Liver (tissue), 8 donors: ENCODE measurements at regions not wholly inside any gene's neighbourhood (a gene's known extent, or its start where the extent isn't known, plus 50 kb on each side); places are given as distances from the start of the nearest gene placed in this dataset.

Experiments
- DNase-seq: peaks from one replicate; pipeline ENCODE4 v3.0.0-alpha.2; 2017; ENCODE audit warnings: low spot score
- H3K27ac ChIP-seq, 2 donors: one replicate each; pipeline ENCODE4 v1.7.0; 2013; ENCODE audit warnings: inconsistent platforms in 2 of 2, low read length in 2 of 2, control low read depth in 1 of 2, low read depth in 1 of 2, mild to moderate bottlenecking in 1 of 2
- H3K27me3 ChIP-seq, 4 donors: one replicate each; pipeline versions ENCODE4 v1.6.1 to v1.7.0; 2013; ENCODE audit warnings: low read length in 3 of 4, inconsistent platforms in 1 of 4, mild to moderate bottlenecking in 1 of 4, moderate library complexity in 1 of 4; ENCODE audit not compliant: control insufficient read depth in 4 of 4, insufficient read depth in 4 of 4
- H3K36me3 ChIP-seq, 4 donors: one replicate each; pipeline versions ENCODE4 v1.6.1 to v1.7.0; 2013; ENCODE audit warnings: low read length in 3 of 4, mild to moderate bottlenecking in 3 of 4, low read depth in 1 of 4, moderate library complexity in 1 of 4; ENCODE audit not compliant: control insufficient read depth in 4 of 4, insufficient read depth in 3 of 4
- H3K4me1 ChIP-seq, 4 donors: one replicate each; pipeline versions ENCODE4 v1.6.1 to v1.7.0; 2013; ENCODE audit warnings: low read length in 3 of 4, mild to moderate bottlenecking in 3 of 4, moderate library complexity in 1 of 4; ENCODE audit not compliant: control insufficient read depth in 4 of 4, insufficient read depth in 4 of 4
- H3K4me3 ChIP-seq, 3 donors: one replicate each; pipeline versions ENCODE4 v1.6.1 to v1.7.0; 2013; ENCODE audit warnings: low read length in 3 of 3, control low read depth in 1 of 3, low read depth in 1 of 3, mild to moderate bottlenecking in 1 of 3
- H3K9ac ChIP-seq, 2 donors: one replicate each; pipeline ENCODE4 v1.7.0; 2013; ENCODE audit warnings: low read length in 2 of 2, mild to moderate bottlenecking in 2 of 2, moderate library complexity in 2 of 2, control low read depth in 1 of 2, low read depth in 1 of 2
- H3K9me3 ChIP-seq, 4 donors: one replicate each; pipeline versions ENCODE4 v1.6.1 to v1.7.0; 2013; ENCODE audit warnings: low read length in 3 of 4; ENCODE audit not compliant: control insufficient read depth in 4 of 4
- FOXA1 ChIP-seq: IDR thresholded peaks from 2 replicates; pipeline ENCODE4 v1.6.1; 2016; ENCODE audit warnings: antibody characterized with exemption
- FOXA2 ChIP-seq: IDR thresholded peaks from 2 replicates; pipeline ENCODE4 v1.6.1; 2016; ENCODE audit warnings: antibody characterized with exemption
- GABPA ChIP-seq, 2 donors: IDR thresholded peaks in 1 of 2; conservative IDR thresholded peaks in 1 of 2; 2 replicates each; pipeline ENCODE4 v1.6.1; 2016; ENCODE audit warnings: antibody characterized with exemption in 2 of 2, mild to moderate bottlenecking in 1 of 2, moderate library complexity in 1 of 2
- HNF4A ChIP-seq, 2 donors: conservative IDR thresholded peaks; 2 replicates each; pipeline ENCODE4 v1.6.1; 2016; ENCODE audit warnings: antibody characterized with exemption in 2 of 2, mild to moderate bottlenecking in 2 of 2
- HNF4G ChIP-seq: IDR thresholded peaks from 2 replicates; pipeline ENCODE4 v1.6.1; 2016; ENCODE audit warnings: antibody characterized with exemption
- JUND ChIP-seq, 2 donors: IDR thresholded peaks; 2 replicates each; pipeline ENCODE4 v1.6.1; 2016; ENCODE audit warnings: antibody characterized with exemption in 2 of 2
- NR2F2 ChIP-seq: IDR thresholded peaks from 2 replicates; pipeline ENCODE4 v1.6.1; 2016; ENCODE audit warnings: antibody characterized with exemption
- RAD21 ChIP-seq, 2 donors: IDR thresholded peaks; 2 replicates each; pipeline ENCODE4 v1.6.1; 2016; ENCODE audit warnings: antibody characterized with exemption in 2 of 2, mild to moderate bottlenecking in 2 of 2
- RXRA ChIP-seq, 2 donors: IDR thresholded peaks; 2 replicates each; pipeline ENCODE4 v1.6.1; 2017 to 2018; ENCODE audit warnings: antibody characterized with exemption in 2 of 2, mild to moderate bottlenecking in 1 of 2
- SP1 ChIP-seq: IDR thresholded peaks from 2 replicates; pipeline ENCODE4 v1.6.1; 2018; ENCODE audit warnings: antibody characterized with exemption, mild to moderate bottlenecking
- TAF1 ChIP-seq: conservative IDR thresholded peaks from 2 replicates; pipeline ENCODE4 v1.6.1; 2016; ENCODE audit warnings: antibody characterized with exemption, mild to moderate bottlenecking
- YY1 ChIP-seq: IDR thresholded peaks from 2 replicates; pipeline ENCODE4 v1.6.1; 2016; ENCODE audit warnings: antibody characterized with exemption, mild to moderate bottlenecking
- WGBS: extraction: QIAGEN DNeasy Blood & Tissue Kit; methylation state at CpG from one replicate; pipeline ENCODE4 v1.1.7; 2013; 5-methylcytosine and 5-hydroxymethylcytosine counted together
- TF ChIP-seq, protein P1 (sequence below): IDR thresholded peaks from 2 replicates; pipeline ENCODE4 v1.6.1; 2016; ENCODE audit warnings: antibody characterized with exemption
- TF ChIP-seq, protein P2 (sequence below): fragments of 150-350 bp; IDR thresholded peaks from 2 replicates; pipeline ENCODE4 v1.5.1; 2017; ENCODE audit warnings: improper control_type of control experiment, low read depth, low read length; ENCODE audit not compliant: missing input control
- TF ChIP-seq, protein P3 (sequence below): IDR thresholded peaks from 2 replicates; pipeline ENCODE4 v1.6.1; 2016; ENCODE audit warnings: antibody characterized with exemption
- TF ChIP-seq, protein P4 (sequence below): IDR thresholded peaks from 2 replicates; pipeline ENCODE4 v1.6.1; 2016; ENCODE audit warnings: antibody characterized with exemption, mild to moderate bottlenecking
- TF ChIP-seq, protein P5 (sequence below): IDR thresholded peaks from 2 replicates; pipeline ENCODE4 v1.6.1; 2016; ENCODE audit warnings: antibody characterized with exemption
- donor health status: healthy.
- donor health status: healthy.
- donor health status: healthy.
- donor health status: healthy.
- donor health status: healthy.

DNA sequence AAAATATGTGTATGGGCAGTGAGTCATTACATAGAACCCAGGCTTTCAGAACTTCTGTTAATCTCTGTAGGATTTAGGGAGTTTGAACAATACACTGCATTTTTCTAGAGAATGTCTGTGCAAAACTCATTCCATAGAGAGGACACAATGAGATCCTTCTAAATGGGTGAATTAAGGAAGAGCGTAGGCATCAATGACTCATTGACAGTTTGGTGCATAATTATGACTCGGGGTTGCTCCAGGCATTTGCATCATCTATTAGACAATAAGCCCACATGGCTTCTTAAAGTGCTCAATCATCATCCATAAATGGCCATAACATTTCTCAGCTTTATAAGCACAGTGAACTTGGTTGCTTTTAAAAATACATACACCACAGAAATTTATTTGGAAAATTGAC, 625.5 kb downstream of the CDH26 start:
- Histone ChIP-seq H3K27ac (no peak overlapping the region), H3K4me3 (no peak overlapping the region), H3K9me3 (no peaks in the 10 kb centered on the region), H3K4me1 (no peaks in the 10 kb centered on the region), H3K27me3 (peaks cover 0 to 5% (median 3%) of the 10 kb centered on the region in 4 donors), H3K9ac (no peak overlapping the region), H3K36me3 (no peaks in the 10 kb centered on the region)
- no peak for DNase-seq
- WGBS = 70% methylated on average over 2 of the region's 2 CpGs
- TF ChIP-seq YY1 (no peak), FOXA1 (no peak), HNF4A (conservative IDR thresholded peaks at IDR 0.05) (no peak), NR2F2 (no peak), JUND (IDR thresholded peaks at IDR 0.05) (no peak)
- TF ChIP-seq, protein P1, sequence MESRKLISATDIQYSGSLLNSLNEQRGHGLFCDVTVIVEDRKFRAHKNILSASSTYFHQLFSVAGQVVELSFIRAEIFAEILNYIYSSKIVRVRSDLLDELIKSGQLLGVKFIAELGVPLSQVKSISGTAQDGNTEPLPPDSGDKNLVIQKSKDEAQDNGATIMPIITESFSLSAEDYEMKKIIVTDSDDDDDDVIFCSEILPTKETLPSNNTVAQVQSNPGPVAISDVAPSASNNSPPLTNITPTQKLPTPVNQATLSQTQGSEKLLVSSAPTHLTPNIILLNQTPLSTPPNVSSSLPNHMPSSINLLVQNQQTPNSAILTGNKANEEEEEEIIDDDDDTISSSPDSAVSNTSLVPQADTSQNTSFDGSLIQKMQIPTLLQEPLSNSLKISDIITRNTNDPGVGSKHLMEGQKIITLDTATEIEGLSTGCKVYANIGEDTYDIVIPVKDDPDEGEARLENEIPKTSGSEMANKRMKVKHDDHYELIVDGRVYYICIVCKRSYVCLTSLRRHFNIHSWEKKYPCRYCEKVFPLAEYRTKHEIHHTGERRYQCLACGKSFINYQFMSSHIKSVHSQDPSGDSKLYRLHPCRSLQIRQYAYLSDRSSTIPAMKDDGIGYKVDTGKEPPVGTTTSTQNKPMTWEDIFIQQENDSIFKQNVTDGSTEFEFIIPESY = no peak
- TF ChIP-seq, protein P2, sequence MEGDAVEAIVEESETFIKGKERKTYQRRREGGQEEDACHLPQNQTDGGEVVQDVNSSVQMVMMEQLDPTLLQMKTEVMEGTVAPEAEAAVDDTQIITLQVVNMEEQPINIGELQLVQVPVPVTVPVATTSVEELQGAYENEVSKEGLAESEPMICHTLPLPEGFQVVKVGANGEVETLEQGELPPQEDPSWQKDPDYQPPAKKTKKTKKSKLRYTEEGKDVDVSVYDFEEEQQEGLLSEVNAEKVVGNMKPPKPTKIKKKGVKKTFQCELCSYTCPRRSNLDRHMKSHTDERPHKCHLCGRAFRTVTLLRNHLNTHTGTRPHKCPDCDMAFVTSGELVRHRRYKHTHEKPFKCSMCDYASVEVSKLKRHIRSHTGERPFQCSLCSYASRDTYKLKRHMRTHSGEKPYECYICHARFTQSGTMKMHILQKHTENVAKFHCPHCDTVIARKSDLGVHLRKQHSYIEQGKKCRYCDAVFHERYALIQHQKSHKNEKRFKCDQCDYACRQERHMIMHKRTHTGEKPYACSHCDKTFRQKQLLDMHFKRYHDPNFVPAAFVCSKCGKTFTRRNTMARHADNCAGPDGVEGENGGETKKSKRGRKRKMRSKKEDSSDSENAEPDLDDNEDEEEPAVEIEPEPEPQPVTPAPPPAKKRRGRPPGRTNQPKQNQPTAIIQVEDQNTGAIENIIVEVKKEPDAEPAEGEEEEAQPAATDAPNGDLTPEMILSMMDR = no peak
- TF ChIP-seq, protein P3, sequence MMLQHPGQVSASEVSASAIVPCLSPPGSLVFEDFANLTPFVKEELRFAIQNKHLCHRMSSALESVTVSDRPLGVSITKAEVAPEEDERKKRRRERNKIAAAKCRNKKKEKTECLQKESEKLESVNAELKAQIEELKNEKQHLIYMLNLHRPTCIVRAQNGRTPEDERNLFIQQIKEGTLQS = no peak

DNA sequence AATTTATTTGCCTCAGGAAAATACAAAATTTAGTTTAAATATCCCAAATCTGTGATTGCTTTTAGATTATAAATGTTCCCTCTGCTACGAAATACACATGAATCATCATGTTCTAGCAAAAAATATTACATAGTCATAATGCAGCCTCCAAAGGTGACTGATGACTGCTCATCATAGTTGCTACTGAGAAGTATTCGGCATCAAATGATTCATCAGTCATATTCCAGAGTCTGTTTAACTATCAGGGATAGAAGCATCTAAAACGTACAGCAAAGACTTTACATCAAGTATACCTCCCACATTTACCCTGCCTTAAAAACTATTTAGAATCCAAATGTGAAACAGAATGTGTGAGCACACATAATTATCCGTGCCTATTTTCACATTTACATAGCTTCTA, 626.0 kb downstream of the CDH26 start:
- H3K9ac ChIP-seq = no peak overlapping the region
- H3K27ac ChIP-seq = no peak overlapping the region
- TF ChIP-seq, protein P4, sequence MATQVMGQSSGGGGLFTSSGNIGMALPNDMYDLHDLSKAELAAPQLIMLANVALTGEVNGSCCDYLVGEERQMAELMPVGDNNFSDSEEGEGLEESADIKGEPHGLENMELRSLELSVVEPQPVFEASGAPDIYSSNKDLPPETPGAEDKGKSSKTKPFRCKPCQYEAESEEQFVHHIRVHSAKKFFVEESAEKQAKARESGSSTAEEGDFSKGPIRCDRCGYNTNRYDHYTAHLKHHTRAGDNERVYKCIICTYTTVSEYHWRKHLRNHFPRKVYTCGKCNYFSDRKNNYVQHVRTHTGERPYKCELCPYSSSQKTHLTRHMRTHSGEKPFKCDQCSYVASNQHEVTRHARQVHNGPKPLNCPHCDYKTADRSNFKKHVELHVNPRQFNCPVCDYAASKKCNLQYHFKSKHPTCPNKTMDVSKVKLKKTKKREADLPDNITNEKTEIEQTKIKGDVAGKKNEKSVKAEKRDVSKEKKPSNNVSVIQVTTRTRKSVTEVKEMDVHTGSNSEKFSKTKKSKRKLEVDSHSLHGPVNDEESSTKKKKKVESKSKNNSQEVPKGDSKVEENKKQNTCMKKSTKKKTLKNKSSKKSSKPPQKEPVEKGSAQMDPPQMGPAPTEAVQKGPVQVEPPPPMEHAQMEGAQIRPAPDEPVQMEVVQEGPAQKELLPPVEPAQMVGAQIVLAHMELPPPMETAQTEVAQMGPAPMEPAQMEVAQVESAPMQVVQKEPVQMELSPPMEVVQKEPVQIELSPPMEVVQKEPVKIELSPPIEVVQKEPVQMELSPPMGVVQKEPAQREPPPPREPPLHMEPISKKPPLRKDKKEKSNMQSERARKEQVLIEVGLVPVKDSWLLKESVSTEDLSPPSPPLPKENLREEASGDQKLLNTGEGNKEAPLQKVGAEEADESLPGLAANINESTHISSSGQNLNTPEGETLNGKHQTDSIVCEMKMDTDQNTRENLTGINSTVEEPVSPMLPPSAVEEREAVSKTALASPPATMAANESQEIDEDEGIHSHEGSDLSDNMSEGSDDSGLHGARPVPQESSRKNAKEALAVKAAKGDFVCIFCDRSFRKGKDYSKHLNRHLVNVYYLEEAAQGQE = no peak
- no peak for TF ChIP-seq JUND (IDR thresholded peaks at IDR 0.05)
- no peak for TF ChIP-seq GABPA (IDR thresholded peaks at IDR 0.05 in 1 of 2, conservative IDR thresholded peaks at IDR 0.05 in 1 of 2)
- no peak for TF ChIP-seq HNF4A (conservative IDR thresholded peaks at IDR 0.05)
- no peak for TF ChIP-seq TAF1
- TF ChIP-seq FOXA2 = no peak
- TF ChIP-seq HNF4G = no peak
- TF ChIP-seq FOXA1 = no peak
- TF ChIP-seq, protein P5, sequence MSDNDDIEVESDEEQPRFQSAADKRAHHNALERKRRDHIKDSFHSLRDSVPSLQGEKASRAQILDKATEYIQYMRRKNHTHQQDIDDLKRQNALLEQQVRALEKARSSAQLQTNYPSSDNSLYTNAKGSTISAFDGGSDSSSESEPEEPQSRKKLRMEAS = no peak
- TF ChIP-seq, protein P3 = no peak
- TF ChIP-seq SP1 = no peak
- TF ChIP-seq RXRA (IDR thresholded peaks at IDR 0.05) = no peak
- TF ChIP-seq NR2F2 = no peak
- no peak for TF ChIP-seq RAD21 (IDR thresholded peaks at IDR 0.05)
- TF ChIP-seq, protein P1 = no peak
- no peak for TF ChIP-seq YY1
- TF ChIP-seq, protein P2 = no peak
- 60% methylated on average over 4 of the region's 4 CpGs for WGBS
- no peaks in the 10 kb centered on the region for H3K4me1 ChIP-seq
- peaks cover 0 to 5% (median 3%) of the 10 kb centered on the region in 4 donors for H3K27me3 ChIP-seq
- DNase-seq = no peak
- no peaks in the 10 kb centered on the region for H3K9me3 ChIP-seq
- no peaks in the 10 kb centered on the region for H3K36me3 ChIP-seq
- H3K4me3 ChIP-seq = no peak overlapping the region
